ENCODE measurements at regions not wholly inside any gene's neighbourhood (a gene's known extent, or its start where the extent isn't known, plus 50 kb on each side); places are given as distances from the start of the nearest gene placed in this dataset.

DNA sequence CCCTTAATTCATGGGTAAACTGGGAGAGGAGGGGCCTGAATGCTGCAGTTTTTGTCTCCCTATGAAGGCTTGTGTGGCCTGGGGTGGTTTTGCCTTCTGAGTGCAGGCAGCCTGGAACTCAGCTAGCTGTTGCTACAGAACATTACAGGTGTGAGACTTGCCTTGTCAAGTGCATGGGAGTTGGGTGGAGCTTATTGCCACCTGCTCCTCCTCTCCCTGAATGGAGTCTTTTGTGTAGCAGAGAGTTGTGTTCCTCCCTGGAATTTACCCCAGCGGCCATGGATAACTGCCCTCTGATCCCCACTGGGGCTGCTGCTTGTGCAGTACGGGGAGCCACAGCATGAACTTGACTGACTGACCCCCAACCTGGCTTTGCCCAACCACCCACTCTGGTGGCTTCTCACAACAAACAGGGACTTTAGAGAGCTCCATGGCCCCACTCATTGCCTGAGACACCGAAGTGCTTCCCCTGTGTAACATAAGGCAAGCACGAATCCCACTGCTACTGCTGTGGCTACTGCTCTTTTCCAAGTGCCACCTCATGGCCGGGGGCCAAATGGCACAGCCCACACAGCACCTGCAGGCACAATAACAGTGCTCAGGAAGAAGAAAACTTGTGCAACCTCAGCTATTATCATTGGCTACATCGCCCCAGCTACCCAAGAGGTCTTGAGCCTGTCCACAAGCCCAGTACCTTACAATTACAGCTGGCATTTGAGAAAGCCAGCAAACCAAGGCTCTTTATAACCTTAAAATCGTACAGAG, 942.9 kb downstream of the CDH18 start:
- in situ Hi-C loops (cut with HindIII; ENCODE audit: low pct_unique_long_range_greater_than_20kb, low sequenced_read_pairs), result no loop called here
- CTCF ChIA-PET, result no interaction called here
- intact Hi-C loops (cut with micrococcal nuclease; ENCODE audit: unreplicated experiment), result no loop called here

DNA sequence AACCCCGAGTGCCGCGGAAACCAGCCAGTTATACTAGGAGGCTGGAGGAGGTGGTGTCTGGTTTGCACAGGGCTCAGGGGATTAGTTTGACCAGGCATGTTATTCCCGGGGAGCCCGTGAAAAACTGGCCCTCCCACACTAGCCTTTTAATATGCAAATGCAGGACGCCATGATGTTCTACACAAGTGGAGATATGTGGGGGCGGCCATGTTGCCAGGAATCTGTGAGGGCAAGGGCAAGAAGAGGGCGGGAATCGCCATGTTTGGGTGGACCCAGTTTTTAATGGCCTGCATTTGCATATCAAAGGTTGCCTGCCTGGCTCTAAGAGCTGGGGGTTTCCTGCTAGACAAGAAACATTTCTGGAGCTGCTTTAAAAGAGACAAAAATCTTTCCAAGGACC, 940.7 kb downstream of the CDH18 start:
- CTCF ChIA-PET, result no interaction called here
- Histone ChIP-seq H3K4me3 (ENCODE audit: low read depth in 2 of 2, low read length in 2 of 2) (no peak overlapping the region), H3K27ac (ENCODE audit: low read length) (no peak overlapping the region), H3K27me3 (ENCODE audit: control insufficient read depth, insufficient read depth, low read length) (no peaks in the 10 kb centered on the region), H3K36me3 (ENCODE audit: control insufficient read depth, insufficient read depth, low read length) (no peaks in the 10 kb centered on the region), H3K4me1 (ENCODE audit: control insufficient read depth, insufficient read depth, low read length) (peaks cover 5% of the 10 kb centered on the region; the same call in 1 of the 2 replicates), H3K9me3 (ENCODE audit: control insufficient read depth, insufficient read depth, low read depth, low read length) (no peaks in the 10 kb centered on the region)
- BruUV-seq (replicated peaks), result no TSS peak
- intact Hi-C loops (cut with micrococcal nuclease; ENCODE audit: unreplicated experiment) (no loop called here), in situ Hi-C loops (cut with HindIII; ENCODE audit: low pct_unique_long_range_greater_than_20kb, low sequenced_read_pairs) (no loop called here)
- TF ChIP-seq SIN3A (IDR thresholded peaks at IDR 0.05; ENCODE audit: borderline replicate concordance, insufficient read depth, low read depth, low read length) (no peak), TCF7L2 (IDR thresholded peaks at IDR 0.05; ENCODE audit: low read depth, low read length) (no peak), POLR2AphosphoS5 (IDR thresholded peaks at IDR 0.05; ENCODE audit: low read depth, low read length) (no peak)
- TF ChIP-seq, protein P1, sequence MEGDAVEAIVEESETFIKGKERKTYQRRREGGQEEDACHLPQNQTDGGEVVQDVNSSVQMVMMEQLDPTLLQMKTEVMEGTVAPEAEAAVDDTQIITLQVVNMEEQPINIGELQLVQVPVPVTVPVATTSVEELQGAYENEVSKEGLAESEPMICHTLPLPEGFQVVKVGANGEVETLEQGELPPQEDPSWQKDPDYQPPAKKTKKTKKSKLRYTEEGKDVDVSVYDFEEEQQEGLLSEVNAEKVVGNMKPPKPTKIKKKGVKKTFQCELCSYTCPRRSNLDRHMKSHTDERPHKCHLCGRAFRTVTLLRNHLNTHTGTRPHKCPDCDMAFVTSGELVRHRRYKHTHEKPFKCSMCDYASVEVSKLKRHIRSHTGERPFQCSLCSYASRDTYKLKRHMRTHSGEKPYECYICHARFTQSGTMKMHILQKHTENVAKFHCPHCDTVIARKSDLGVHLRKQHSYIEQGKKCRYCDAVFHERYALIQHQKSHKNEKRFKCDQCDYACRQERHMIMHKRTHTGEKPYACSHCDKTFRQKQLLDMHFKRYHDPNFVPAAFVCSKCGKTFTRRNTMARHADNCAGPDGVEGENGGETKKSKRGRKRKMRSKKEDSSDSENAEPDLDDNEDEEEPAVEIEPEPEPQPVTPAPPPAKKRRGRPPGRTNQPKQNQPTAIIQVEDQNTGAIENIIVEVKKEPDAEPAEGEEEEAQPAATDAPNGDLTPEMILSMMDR (IDR thresholded peaks at IDR 0.05), result no peak
- TF ChIP-seq, protein P2, sequence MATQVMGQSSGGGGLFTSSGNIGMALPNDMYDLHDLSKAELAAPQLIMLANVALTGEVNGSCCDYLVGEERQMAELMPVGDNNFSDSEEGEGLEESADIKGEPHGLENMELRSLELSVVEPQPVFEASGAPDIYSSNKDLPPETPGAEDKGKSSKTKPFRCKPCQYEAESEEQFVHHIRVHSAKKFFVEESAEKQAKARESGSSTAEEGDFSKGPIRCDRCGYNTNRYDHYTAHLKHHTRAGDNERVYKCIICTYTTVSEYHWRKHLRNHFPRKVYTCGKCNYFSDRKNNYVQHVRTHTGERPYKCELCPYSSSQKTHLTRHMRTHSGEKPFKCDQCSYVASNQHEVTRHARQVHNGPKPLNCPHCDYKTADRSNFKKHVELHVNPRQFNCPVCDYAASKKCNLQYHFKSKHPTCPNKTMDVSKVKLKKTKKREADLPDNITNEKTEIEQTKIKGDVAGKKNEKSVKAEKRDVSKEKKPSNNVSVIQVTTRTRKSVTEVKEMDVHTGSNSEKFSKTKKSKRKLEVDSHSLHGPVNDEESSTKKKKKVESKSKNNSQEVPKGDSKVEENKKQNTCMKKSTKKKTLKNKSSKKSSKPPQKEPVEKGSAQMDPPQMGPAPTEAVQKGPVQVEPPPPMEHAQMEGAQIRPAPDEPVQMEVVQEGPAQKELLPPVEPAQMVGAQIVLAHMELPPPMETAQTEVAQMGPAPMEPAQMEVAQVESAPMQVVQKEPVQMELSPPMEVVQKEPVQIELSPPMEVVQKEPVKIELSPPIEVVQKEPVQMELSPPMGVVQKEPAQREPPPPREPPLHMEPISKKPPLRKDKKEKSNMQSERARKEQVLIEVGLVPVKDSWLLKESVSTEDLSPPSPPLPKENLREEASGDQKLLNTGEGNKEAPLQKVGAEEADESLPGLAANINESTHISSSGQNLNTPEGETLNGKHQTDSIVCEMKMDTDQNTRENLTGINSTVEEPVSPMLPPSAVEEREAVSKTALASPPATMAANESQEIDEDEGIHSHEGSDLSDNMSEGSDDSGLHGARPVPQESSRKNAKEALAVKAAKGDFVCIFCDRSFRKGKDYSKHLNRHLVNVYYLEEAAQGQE (IDR thresholded peaks at IDR 0.05; ENCODE audit: insufficient read depth in 1 of 2, low read depth in 2 of 2, low read length in 1 of 2), result no peak
- ATAC-seq (no peak), DNase-seq (ENCODE audit: low read depth, low spot score) (no peak)
- POLR2A ChIA-PET, result no interaction called here

More for the DNA sequence above, 942.9 kb downstream of the CDH18 start:
- no peak for TF ChIP-seq POLR2AphosphoS5 (IDR thresholded peaks at IDR 0.05; ENCODE audit: low read depth, low read length)
- no peak for TF ChIP-seq TCF7L2 (IDR thresholded peaks at IDR 0.05; ENCODE audit: low read depth, low read length)
- TF ChIP-seq, protein P2 (IDR thresholded peaks at IDR 0.05; ENCODE audit: insufficient read depth in 1 of 2, low read depth in 2 of 2, low read length in 1 of 2), result no peak
- TF ChIP-seq SIN3A (IDR thresholded peaks at IDR 0.05; ENCODE audit: borderline replicate concordance, insufficient read depth, low read depth, low read length), result no peak
- TF ChIP-seq, protein P1 (IDR thresholded peaks at IDR 0.05), result no peak
- no peak overlapping the region for H3K4me3 ChIP-seq (ENCODE audit: low read depth in 2 of 2, low read length in 2 of 2)
- POLR2A ChIA-PET, result interaction anchor here (0.6 kb wide), 1 partner anchor 558 kb away, joined by 3 read pairs; no protein-coding TSS in a partner anchor
- H3K9me3 ChIP-seq (ENCODE audit: control insufficient read depth, insufficient read depth, low read depth, low read length), result no peaks in the 10 kb centered on the region
- peak; percentile 48; the same call in 1 of the 2 replicates for ATAC-seq
- no TSS peak for BruUV-seq (replicated peaks)
- peaks cover 5% of the 10 kb centered on the region; the same call in 1 of the 2 replicates for H3K4me1 ChIP-seq (ENCODE audit: control insufficient read depth, insufficient read depth, low read length)
- peak overlapping the region; percentile 48; the same call in 1 of the 2 replicates for H3K27ac ChIP-seq (ENCODE audit: low read length)
- no peaks in the 10 kb centered on the region for H3K27me3 ChIP-seq (ENCODE audit: control insufficient read depth, insufficient read depth, low read length)
- no peak for DNase-seq (ENCODE audit: low read depth, low spot score)
- H3K36me3 ChIP-seq (ENCODE audit: control insufficient read depth, insufficient read depth, low read length), result no peaks in the 10 kb centered on the region
